ENCODE measurements at regions not wholly inside any gene's neighbourhood (a gene's known extent, or its start where the extent isn't known, plus 50 kb on each side); places are given as distances from the start of the nearest gene placed in this dataset.

- Histone ChIP-seq H3K27me3 (ENCODE audit: insufficient read depth, low read depth) (no peaks in the 10 kb centered on the region), H3K4me2 (no peak overlapping the region), H3K4me3 (no peak overlapping the region), H3F3A (ENCODE audit: insufficient read depth, low read depth) (no peaks in the 10 kb centered on the region), H4K20me1 (ENCODE audit: insufficient read depth) (no peaks in the 10 kb centered on the region), H3K36me3 (ENCODE audit: low read depth) (no peaks in the 10 kb centered on the region), H3K27ac (no peak overlapping the region), H2AFZ (no peak overlapping the region), H3K9me3 (ENCODE audit: insufficient read depth, low read depth) (no peaks in the 10 kb centered on the region), H3K4me1 (replicated peaks; ENCODE audit: insufficient read depth) (no peaks in the 10 kb centered on the region), H3K79me2 (ENCODE audit: low read depth) (no peaks in the 10 kb centered on the region), H3K9me2 (ENCODE audit: insufficient read depth) (no peaks in the 10 kb centered on the region)
- POLR2A ChIA-PET (ENCODE audit: unreplicated experiment) = no interaction called here
- BruUV-seq (replicated peaks) = no TSS peak
- TF ChIP-seq EZH2 (IDR thresholded peaks at IDR 0.05; ENCODE audit: low read depth) = no peak
- no peak for TF ChIP-seq CTCF (conservative IDR thresholded peaks at IDR 0.05)
- CTCF ChIA-PET = no interaction called here
- DNase-seq = no peak
- intact Hi-C loops (cut with micrococcal nuclease; ENCODE audit: unreplicated experiment) = no loop called here
Measured at GRCh38 chr5:130801963-130802362, 363.1 kb downstream of the HINT1 start.

DNA sequence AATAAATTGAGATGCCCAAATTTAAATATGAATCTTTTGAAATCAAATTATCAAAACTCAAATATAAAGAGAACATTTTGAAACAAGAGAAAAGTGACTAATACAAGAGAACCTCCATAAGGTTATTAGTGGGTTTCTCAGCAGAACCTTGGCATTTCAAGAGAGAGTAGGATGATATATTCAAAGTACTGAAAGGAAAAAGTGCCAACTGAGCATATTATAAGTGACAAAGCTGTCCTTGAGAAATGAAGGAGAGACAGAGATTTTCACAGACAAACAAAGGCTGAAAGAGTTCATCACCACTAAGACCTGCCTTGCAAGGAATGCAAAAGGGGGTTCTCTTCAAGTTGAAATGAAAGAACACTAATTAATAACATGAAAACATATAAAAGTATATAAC, 366.0 kb downstream of the HINT1 start:
- no peaks in the 10 kb centered on the region for H3K27me3 ChIP-seq (ENCODE audit: insufficient read depth, low read depth)
- H3K27ac ChIP-seq = no peak overlapping the region
- no peak overlapping the region for H3K4me2 ChIP-seq
- no peak overlapping the region for H2AFZ ChIP-seq
- DNase-seq = no peak
- TF ChIP-seq EZH2 (IDR thresholded peaks at IDR 0.05; ENCODE audit: low read depth) (no peak), CTCF (conservative IDR thresholded peaks at IDR 0.05) (no peak)
- no peak overlapping the region for H3K4me3 ChIP-seq
- H4K20me1 ChIP-seq (ENCODE audit: insufficient read depth) = no peaks in the 10 kb centered on the region
- peaks cover 4% of the 10 kb centered on the region; the same call in 1 of the 2 replicates for H3K9me2 ChIP-seq (ENCODE audit: insufficient read depth)
- ChIA-PET CTCF (no interaction called here), POLR2A (ENCODE audit: unreplicated experiment) (no interaction called here)
- H3F3A ChIP-seq (ENCODE audit: insufficient read depth, low read depth) = no peaks in the 10 kb centered on the region
- intact Hi-C loops (cut with micrococcal nuclease; ENCODE audit: unreplicated experiment) = no loop called here
- no TSS peak for BruUV-seq (replicated peaks)
- H3K4me1 ChIP-seq (replicated peaks; ENCODE audit: insufficient read depth) = no peaks in the 10 kb centered on the region
- H3K79me2 ChIP-seq (ENCODE audit: low read depth) = no peaks in the 10 kb centered on the region
- no peaks in the 10 kb centered on the region for H3K9me3 ChIP-seq (ENCODE audit: insufficient read depth, low read depth)
- H3K36me3 ChIP-seq (ENCODE audit: low read depth) = no peaks in the 10 kb centered on the region

DNA sequence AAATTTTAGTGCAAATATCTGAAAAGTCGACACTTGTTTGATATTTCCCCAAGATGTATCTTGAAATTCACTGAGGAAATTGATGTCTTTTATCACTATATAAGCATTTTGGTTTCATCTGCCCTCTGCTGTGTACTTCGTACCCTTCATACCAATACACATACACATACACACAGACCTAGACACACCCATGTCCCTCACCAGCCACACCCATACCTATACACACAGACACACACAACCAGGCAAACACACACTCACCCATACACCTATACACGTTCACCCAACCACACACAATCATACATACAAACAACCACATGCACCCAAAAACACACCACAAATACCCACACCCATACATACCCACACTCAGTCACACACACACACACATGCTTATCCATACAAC, 367.8 kb downstream of the HINT1 start:
- ChIA-PET POLR2A (ENCODE audit: unreplicated experiment) (no interaction called here), CTCF (no interaction called here)
- no TSS peak for BruUV-seq (replicated peaks)
- H3K79me2 ChIP-seq (ENCODE audit: low read depth) = no peaks in the 10 kb centered on the region
- no peak overlapping the region for H2AFZ ChIP-seq
- no peak overlapping the region for H3K4me2 ChIP-seq
- DNase-seq = no peak
- peaks cover 4% of the 10 kb centered on the region; the same call in 1 of the 2 replicates for H3K9me2 ChIP-seq (ENCODE audit: insufficient read depth)
- no peak overlapping the region for H3K27ac ChIP-seq
- no peak for TF ChIP-seq EZH2 (IDR thresholded peaks at IDR 0.05; ENCODE audit: low read depth)
- H3K36me3 ChIP-seq (ENCODE audit: low read depth) = no peaks in the 10 kb centered on the region
- no peaks in the 10 kb centered on the region for H4K20me1 ChIP-seq (ENCODE audit: insufficient read depth)
- H3K4me1 ChIP-seq (replicated peaks; ENCODE audit: insufficient read depth) = no peaks in the 10 kb centered on the region
- no peaks in the 10 kb centered on the region for H3K27me3 ChIP-seq (ENCODE audit: insufficient read depth, low read depth)
- H3K4me3 ChIP-seq = no peak overlapping the region
- no peaks in the 10 kb centered on the region for H3F3A ChIP-seq (ENCODE audit: insufficient read depth, low read depth)
- intact Hi-C loops (cut with micrococcal nuclease; ENCODE audit: unreplicated experiment) = no loop called here
- no peaks in the 10 kb centered on the region for H3K9me3 ChIP-seq (ENCODE audit: insufficient read depth, low read depth)

DNA sequence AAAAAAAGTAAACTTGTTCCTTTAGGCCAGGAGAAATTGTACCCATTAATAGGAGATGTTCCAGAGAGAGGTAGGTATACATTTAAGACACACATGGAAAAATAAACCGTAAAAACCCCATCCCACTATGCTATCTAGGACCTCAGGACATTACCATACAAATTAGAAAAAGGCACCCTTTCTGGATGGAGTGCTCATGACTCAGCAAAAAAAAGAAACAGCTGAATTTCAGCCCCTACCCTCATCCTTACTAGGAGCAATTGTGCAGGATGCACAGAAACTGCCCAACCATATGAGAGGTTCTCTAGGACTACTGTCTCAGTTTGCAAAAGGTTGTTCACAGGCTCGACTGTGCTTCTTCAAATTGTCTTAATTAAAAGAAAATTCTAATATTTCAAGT, 368.2 kb downstream of the HINT1 start:
- TF ChIP-seq EZH2 (IDR thresholded peaks at IDR 0.05; ENCODE audit: low read depth) (no peak), CTCF (conservative IDR thresholded peaks at IDR 0.05) (no peak)
- no TSS peak for BruUV-seq (replicated peaks)
- H3K27ac ChIP-seq = no peak overlapping the region
- H3K4me1 ChIP-seq (replicated peaks; ENCODE audit: insufficient read depth) = no peaks in the 10 kb centered on the region
- CTCF ChIA-PET = no interaction called here
- no peaks in the 10 kb centered on the region for H3F3A ChIP-seq (ENCODE audit: insufficient read depth, low read depth)
- H2AFZ ChIP-seq = no peak overlapping the region
- H3K4me3 ChIP-seq = no peak overlapping the region
- no peak overlapping the region for H3K4me2 ChIP-seq
- no peaks in the 10 kb centered on the region for H3K79me2 ChIP-seq (ENCODE audit: low read depth)
- intact Hi-C loops (cut with micrococcal nuclease; ENCODE audit: unreplicated experiment) = no loop called here
- no peaks in the 10 kb centered on the region for H3K36me3 ChIP-seq (ENCODE audit: low read depth)
- H4K20me1 ChIP-seq (ENCODE audit: insufficient read depth) = no peaks in the 10 kb centered on the region
- POLR2A ChIA-PET (ENCODE audit: unreplicated experiment) = no interaction called here
- no peaks in the 10 kb centered on the region for H3K27me3 ChIP-seq (ENCODE audit: insufficient read depth, low read depth)
- no peaks in the 10 kb centered on the region for H3K9me3 ChIP-seq (ENCODE audit: insufficient read depth, low read depth)
- H3K9me2 ChIP-seq (ENCODE audit: insufficient read depth) = peaks cover 4% of the 10 kb centered on the region; the same call in 1 of the 2 replicates
- DNase-seq = no peak
